Medulla oblongata (tissue), 1 donor: ENCODE measurements at regions not wholly inside any gene's neighbourhood (a gene's known extent, or its start where the extent isn't known, plus 50 kb on each side); places are given as distances from the start of the nearest gene placed in this dataset.

Source experiments
- DNase-seq: peaks from one replicate; pipeline ENCODE4 v3.0.0-alpha.2; 2015; ENCODE audit errors: extremely low spot score

DNA sequence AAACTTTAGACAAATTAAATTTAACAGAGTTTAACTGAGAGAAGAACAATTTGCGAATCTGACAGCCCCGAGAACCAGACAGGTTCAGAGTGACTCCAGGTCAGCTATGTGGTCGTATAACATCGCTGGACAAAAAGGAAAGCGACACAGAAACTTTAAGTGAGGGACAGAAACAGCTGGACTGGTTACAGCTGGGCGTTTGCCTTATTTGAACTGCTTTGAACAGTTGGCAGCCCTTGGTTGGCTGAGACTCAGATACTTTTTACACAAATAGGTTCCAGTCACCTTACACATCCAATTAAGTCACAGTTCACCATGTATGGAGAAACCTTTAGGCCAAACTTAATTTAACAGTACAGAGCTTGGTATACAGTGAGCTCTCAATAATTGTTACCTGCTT, 436.9 kb downstream of the GUCY1A2 start:
- DNase-seq: no peak

DNA sequence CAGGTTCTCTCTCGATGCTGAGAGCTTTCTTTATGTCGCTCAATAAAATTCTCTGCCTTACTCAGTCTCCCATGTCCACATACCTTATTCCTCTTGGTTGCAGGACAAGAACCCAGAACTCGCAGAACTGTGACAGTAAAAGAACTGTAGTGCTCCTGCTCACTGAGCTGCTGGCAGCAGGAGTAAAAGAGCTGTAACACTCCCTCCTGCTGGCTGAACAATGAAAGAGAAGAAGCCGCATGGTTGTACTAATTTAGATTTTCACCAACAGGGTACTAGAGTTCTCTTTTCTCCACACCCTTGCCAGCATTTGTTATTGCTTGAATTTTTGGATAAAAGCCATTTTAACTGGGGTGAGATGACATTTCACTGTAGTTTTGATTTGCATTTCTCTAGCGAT, 433.2 kb downstream of the GUCY1A2 start:
- DNase-seq: no peak

DNA sequence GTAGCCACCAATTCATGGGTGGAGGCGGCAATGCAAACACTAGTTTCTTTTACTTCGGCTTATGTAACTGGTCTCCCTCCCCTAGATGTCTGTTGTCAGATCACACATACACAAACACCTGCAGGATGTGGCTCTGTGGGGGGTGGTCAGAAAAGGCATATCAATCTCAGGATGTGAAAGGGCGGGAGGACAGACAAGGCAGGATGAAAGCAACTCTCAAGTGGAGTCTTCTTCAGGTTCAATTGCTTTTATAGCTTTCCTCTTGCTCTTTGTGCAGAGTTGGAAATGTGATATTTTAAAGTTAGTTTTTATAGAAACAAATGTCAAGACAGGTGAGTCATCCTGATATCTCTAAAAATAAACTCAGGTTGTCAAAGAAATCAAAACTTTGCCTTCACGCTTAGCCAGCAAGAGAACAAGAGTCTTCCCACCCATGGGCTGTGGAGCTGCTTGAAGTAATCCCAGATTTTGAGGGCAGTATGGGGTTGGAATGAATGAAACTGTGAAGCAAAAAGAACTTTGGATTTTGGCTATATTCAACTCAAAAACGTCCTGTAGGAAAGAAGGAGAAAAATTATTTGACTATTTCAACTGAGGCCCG, 423.4 kb downstream of the GUCY1A2 start:
- no peak for DNase-seq

DNA sequence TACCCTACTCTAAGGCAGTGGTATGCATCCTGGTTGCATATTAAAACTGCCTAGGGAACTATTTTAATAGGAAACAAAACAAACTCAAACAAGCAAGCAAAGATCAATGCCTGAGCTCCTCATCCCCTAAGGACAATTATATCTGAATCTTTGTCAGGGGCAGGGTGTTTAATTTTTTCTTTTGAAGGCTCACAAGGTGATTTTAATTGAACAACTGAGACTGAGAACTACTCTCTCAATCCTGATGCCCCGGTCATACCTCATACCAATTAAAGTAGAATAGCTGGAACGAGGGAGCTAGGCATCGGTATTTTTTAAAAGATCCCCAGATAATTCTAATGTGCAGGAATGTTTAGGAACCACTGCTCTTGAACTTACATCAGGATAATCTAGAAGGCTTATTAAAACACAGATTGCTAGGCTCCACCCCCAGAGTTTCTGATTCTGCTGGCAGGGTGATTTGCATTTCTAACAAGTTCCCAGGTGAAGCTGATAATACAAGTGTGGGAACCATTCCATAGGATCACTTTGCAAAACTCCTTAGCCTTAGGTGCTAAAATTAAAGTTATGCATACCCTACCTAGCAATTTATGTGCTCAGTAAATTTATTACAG, 416.5 kb downstream of the GUCY1A2 start:
- DNase-seq: no peak

DNA sequence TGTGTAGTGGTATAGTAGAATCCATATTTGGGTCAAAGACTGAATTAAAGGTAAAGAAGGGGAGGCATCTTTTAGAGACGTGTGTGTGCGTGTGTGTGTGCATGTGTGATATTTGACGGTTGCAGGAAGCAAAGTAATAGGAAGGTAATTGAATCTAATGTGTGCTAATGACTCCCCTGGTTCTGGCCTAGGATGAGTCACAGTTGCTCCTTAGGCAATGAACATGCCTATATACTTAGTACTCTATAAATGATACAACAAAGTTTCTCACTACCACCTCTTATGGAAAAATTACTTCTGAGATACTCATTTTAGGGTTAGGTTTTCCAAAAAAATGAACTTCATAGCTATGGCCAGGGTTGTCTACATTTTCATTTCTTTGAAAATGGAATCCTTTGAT, 409.6 kb downstream of the GUCY1A2 start:
- DNase-seq: no peak

DNA sequence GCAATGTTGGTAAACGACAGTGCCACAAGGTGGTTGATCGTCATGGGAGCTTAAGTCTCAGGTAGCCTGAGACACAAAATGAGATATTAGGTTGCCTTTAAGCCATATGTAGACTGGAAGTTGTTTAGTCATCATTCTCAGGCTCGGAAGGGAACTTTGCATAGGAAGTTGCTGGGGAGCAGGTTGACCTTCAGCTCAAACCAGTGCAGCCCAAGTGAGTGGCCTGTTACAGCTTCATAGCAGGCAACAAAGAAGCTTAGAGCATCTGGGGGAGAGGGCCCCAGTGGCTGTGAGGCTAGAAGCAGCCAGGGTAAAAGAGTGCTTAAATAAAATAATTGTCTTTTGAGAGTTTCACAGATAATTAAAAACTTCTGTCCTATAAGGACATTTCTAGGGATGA, 404.0 kb downstream of the GUCY1A2 start:
- DNase-seq: no peak

DNA sequence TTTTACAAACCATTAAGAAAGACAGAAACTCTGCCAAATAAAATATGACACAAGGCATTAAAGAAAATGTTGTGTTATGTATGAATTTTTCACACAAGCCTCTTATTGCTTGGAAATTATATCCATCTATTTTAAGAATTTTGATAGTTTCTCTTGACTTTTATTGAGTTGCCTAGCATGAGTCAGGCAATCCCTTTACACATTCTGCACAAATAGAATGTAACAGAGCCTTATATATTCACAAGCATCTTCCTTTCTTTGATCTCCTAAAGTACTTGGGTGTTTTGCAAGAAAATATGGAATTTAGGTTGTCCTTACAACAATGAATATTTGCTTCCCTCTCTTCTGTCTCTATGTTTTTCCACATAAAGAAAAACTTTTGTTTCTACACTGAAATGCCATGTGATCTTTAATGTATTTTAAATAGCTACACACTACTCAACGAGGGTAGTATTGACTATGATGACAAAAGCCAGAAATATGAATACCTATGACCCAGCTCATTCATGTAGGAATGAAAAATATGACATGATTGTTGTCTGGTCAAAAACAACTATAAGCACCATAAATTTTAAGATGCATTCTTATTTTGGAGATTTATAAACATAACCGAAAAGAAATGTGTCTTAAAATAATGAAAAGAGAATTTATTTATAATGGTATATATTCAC, 398.8 kb downstream of the GUCY1A2 start:
- no peak for DNase-seq

DNA sequence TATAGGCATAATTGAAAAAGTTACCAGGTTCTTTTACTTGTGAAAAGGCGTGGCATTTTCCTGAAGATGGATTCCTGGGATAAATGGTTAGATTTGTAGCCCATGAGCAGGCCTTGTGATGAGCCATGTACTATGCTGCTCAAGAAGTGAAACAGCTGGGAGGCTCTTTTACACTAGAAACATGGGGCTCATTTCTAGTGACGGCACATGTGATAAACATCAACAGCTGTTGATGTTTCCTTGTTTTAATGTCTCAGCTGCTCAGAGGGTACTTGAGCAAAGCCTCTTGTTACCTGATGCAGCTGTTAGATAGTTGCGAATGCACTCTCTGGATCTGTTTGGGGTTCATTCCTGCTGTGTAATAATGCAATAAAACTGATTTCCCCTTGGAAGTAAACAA, 396.8 kb downstream of the GUCY1A2 start:
- DNase-seq: no peak
